OCI-LY1 (cell line): ENCODE measurements at regions not wholly inside any gene's neighbourhood (a gene's known extent, or its start where the extent isn't known, plus 50 kb on each side); places are given as distances from the start of the nearest gene placed in this dataset.

Experiments used
- H2AFZ ChIP-seq: fragments of 200-600 bp; sonication (generic), shearing (Covaris generic); 2 replicates; pipeline ENCODE4 v1.6.0; 2014; ENCODE audit warnings: antibody characterized with exemption, mild to moderate bottlenecking, low read length
- H3F3A ChIP-seq: fragments of 200-600 bp; sonication (generic), shearing (Covaris generic); 2 replicates; pipeline ENCODE4 v1.6.0; 2014; ENCODE audit warnings: mild to moderate bottlenecking, antibody characterized with exemption, low read length, moderate library complexity; ENCODE audit not compliant: insufficient read depth
- H3K27ac ChIP-seq: fragments of 200-600 bp; sonication (generic); 2 replicates; pipeline ENCODE4 v1.5.1; 2014; ENCODE audit warnings: low read length, mixed run types, mild to moderate bottlenecking, low read depth; ENCODE audit not compliant: poor library complexity, severe bottlenecking
- H3K27me3 ChIP-seq: fragments of 200-600 bp; sonication (generic); 2 replicates; pipeline ENCODE4 v1.6.0; 2014; ENCODE audit warnings: antibody characterized with exemption, mild to moderate bottlenecking, low read length, moderate library complexity; ENCODE audit not compliant: insufficient read depth
- H3K36me3 ChIP-seq: fragments of 200-600 bp; sonication (generic); 2 replicates; pipeline ENCODE4 v1.6.1; 2014; ENCODE audit warnings: mild to moderate bottlenecking, antibody characterized with exemption, low read length, moderate library complexity, mixed read lengths; ENCODE audit not compliant: insufficient read depth
- H3K4me1 ChIP-seq: fragments of 200-600 bp; sonication (generic); 2 replicates; pipeline ENCODE4 v1.5.1; 2014; ENCODE audit warnings: mild to moderate bottlenecking, low read length, moderate library complexity; ENCODE audit not compliant: insufficient read depth, severe bottlenecking
- H3K4me2 ChIP-seq: fragments of 200-600 bp; sonication (generic), shearing (Covaris generic); 2 replicates; pipeline ENCODE4 v1.6.1; 2014; ENCODE audit warnings: low read length
- H3K4me3 ChIP-seq: fragments of 200-600 bp; sonication (generic); 2 replicates; pipeline ENCODE4 v1.5.1; 2014; ENCODE audit warnings: low read length, low read depth, mild to moderate bottlenecking, mixed read lengths; ENCODE audit not compliant: poor library complexity, severe bottlenecking
- H3K79me2 ChIP-seq: fragments of 200-600 bp; shearing (Covaris generic); 2 replicates; pipeline ENCODE4 v1.6.1; 2016; ENCODE audit warnings: mixed run types, low read length, mixed read lengths; ENCODE audit not compliant: insufficient read depth
- H3K9ac ChIP-seq: fragments of 200-600 bp; sonication (generic), shearing (Covaris generic); 2 replicates; pipeline ENCODE4 v1.6.1; 2014; ENCODE audit warnings: mild to moderate bottlenecking, low read length, mixed read lengths
- H3K9me2 ChIP-seq: fragments of 200-600 bp; sonication (generic), shearing (Covaris generic); 2 replicates; pipeline ENCODE4 v1.6.1; 2014; ENCODE audit warnings: low read depth, mild to moderate bottlenecking, low read length, mixed read lengths
- H3K9me3 ChIP-seq: fragments of 200-600 bp; shearing (Covaris generic); 2 replicates; pipeline ENCODE4 v1.6.1; 2014; ENCODE audit warnings: low read length, mixed read lengths
- H4K20me1 ChIP-seq: fragments of 200-600 bp; sonication (generic), shearing (Covaris generic); 2 replicates; pipeline ENCODE4 v1.6.0; 2016; ENCODE audit warnings: mild to moderate bottlenecking, low read length; ENCODE audit not compliant: insufficient read depth
- CTCF ChIP-seq: fragments of 200-600 bp; sonication (generic), shearing (Covaris generic); IDR thresholded peaks from 2 replicates; pipeline ENCODE4 v1.5.1; 2017; ENCODE audit warnings: mild to moderate bottlenecking, antibody characterized with exemption, low read length, moderate library complexity, mixed read lengths
- EZH2 ChIP-seq: fragments of 200-600 bp; sonication (generic), shearing (Covaris generic); IDR thresholded peaks from 2 replicates; pipeline ENCODE4 v1.8.0; 2017; ENCODE audit warnings: borderline replicate concordance, mixed run types, mild to moderate bottlenecking, antibody characterized with exemption, low read length, moderate library complexity, mixed read lengths

- H3F3A ChIP-seq = no peaks in the 10 kb centered on the region
- no peaks in the 10 kb centered on the region for H3K79me2 ChIP-seq
- no peak overlapping the region for H3K4me2 ChIP-seq
- no peaks in the 10 kb centered on the region for H3K9me2 ChIP-seq
- no peak overlapping the region for H3K4me3 ChIP-seq
- no peaks in the 10 kb centered on the region for H3K36me3 ChIP-seq
- no peaks in the 10 kb centered on the region for H3K9me3 ChIP-seq
- no peak overlapping the region for H3K27ac ChIP-seq
- no peaks in the 10 kb centered on the region for H3K27me3 ChIP-seq
- H3K4me1 ChIP-seq = peaks cover 3% of the 10 kb centered on the region
- no peak overlapping the region for H2AFZ ChIP-seq
- no peaks in the 10 kb centered on the region for H4K20me1 ChIP-seq
- TF ChIP-seq EZH2 (no peak), CTCF (no peak)
- no peak overlapping the region for H3K9ac ChIP-seq
Measured at GRCh38 chr11:36748836-36749235, 150.8 kb upstream of the RAG2 start.

GRCh38 chr11:36746886-36747710, 149.1 kb upstream of the RAG2 start:
- H3K9me3 ChIP-seq = no peaks in the 10 kb centered on the region
- no peak overlapping the region for H2AFZ ChIP-seq
- no peaks in the 10 kb centered on the region for H3F3A ChIP-seq
- H3K9ac ChIP-seq = no peak overlapping the region
- H3K79me2 ChIP-seq = no peaks in the 10 kb centered on the region
- no peaks in the 10 kb centered on the region for H3K36me3 ChIP-seq
- no peak overlapping the region for H3K27ac ChIP-seq
- H3K4me3 ChIP-seq = no peak overlapping the region
- peak; percentile 100 for TF ChIP-seq CTCF
- no peak for TF ChIP-seq EZH2
- H4K20me1 ChIP-seq = no peaks in the 10 kb centered on the region
- H3K4me2 ChIP-seq = no peak overlapping the region
- H3K4me1 ChIP-seq = peaks cover 3% of the 10 kb centered on the region
- H3K27me3 ChIP-seq = no peaks in the 10 kb centered on the region
- H3K9me2 ChIP-seq = no peaks in the 10 kb centered on the region

- Histone ChIP-seq H3K9ac (no peak overlapping the region), H3K27me3 (no peaks in the 10 kb centered on the region; the same call in 1 of the 2 replicates), H4K20me1 (no peaks in the 10 kb centered on the region), H3K9me2 (no peaks in the 10 kb centered on the region), H3K27ac (no peak overlapping the region), H3K9me3 (no peaks in the 10 kb centered on the region), H2AFZ (no peak overlapping the region), H3K4me1 (peaks cover 3% of the 10 kb centered on the region), H3K79me2 (no peaks in the 10 kb centered on the region), H3K4me2 (no peak overlapping the region), H3K4me3 (no peak overlapping the region), H3F3A (no peaks in the 10 kb centered on the region), H3K36me3 (no peaks in the 10 kb centered on the region)
- peak; percentile 96 for TF ChIP-seq CTCF
- TF ChIP-seq EZH2 = no peak
Measured at GRCh38 chr11:36744375-36745168, 146.5 kb upstream of the RAG2 start.
